GM12892 (cell line): ENCODE measurements at regions not wholly inside any gene's neighbourhood (a gene's known extent, or its start where the extent isn't known, plus 50 kb on each side); places are given as distances from the start of the nearest gene placed in this dataset.

ENCODE experiments used
- POLR2A ChIP-seq: IDR thresholded peaks from 2 replicates; pipeline ENCODE4 v1.6.1; 2011; ENCODE audit warnings: low read depth, low read length, control low read depth
- POLR2AphosphoS5 ChIP-seq: IDR thresholded peaks from 2 replicates; pipeline ENCODE4 v1.6.1; 2011; ENCODE audit warnings: low read depth, low read length, control low read depth
- TAF1 ChIP-seq: IDR thresholded peaks from 2 replicates; pipeline ENCODE4 v1.6.1; 2011; ENCODE audit warnings: low read depth, mild to moderate bottlenecking, control low read depth, low read length, borderline replicate concordance

- no peak for TF ChIP-seq POLR2A
- no peak for TF ChIP-seq POLR2AphosphoS5
- TF ChIP-seq TAF1 = no peak
Observed at GRCh38 chr1:14067711-14068110, 367.7 kb downstream of the PRDM2 start.
